ENCODE measurements at regions not wholly inside any gene's neighbourhood (a gene's known extent, or its start where the extent isn't known, plus 50 kb on each side); places are given as distances from the start of the nearest gene placed in this dataset.

- Histone ChIP-seq H3K4me3 (ENCODE audit: low read depth, low read length, poor library complexity, severe bottlenecking) (no peak overlapping the region), H2AFZ (ENCODE audit: low read length) (no peak overlapping the region), H4K20me1 (ENCODE audit: insufficient read depth, low read length) (no peaks in the 10 kb centered on the region), H3K4me1 (ENCODE audit: insufficient read depth, low read length, poor library complexity, severe bottlenecking) (no peaks in the 10 kb centered on the region), H3K27ac (ENCODE audit: low read depth, low read length, poor library complexity, severe bottlenecking) (no peak overlapping the region), H3K4me2 (ENCODE audit: low read length) (no peak overlapping the region), H3K9me3 (ENCODE audit: low read length) (no peaks in the 10 kb centered on the region), H3K9me2 (ENCODE audit: insufficient read depth, low read length) (no peaks in the 10 kb centered on the region), H3K79me2 (ENCODE audit: insufficient read depth, low read depth, low read length) (no peaks in the 10 kb centered on the region), H3K36me3 (ENCODE audit: insufficient read depth, low read length) (no peaks in the 10 kb centered on the region)
- TF ChIP-seq CTCF (conservative IDR thresholded peaks at IDR 0.05; ENCODE audit: low read length) (no peak), EZH2phosphoT487 (IDR thresholded peaks at IDR 0.05; ENCODE audit: borderline replicate concordance, low read depth, low read length) (no peak)
- ChIA-PET POLR2A (interaction anchor here (0.7 kb wide), 1 partner anchor 9 kb away, joined by 3 read pairs; no protein-coding TSS in a partner anchor), CTCF (ENCODE audit: unreplicated experiment) (no interaction called here)
- DNase-seq (ENCODE audit: low spot score): no peak
- no TSS peak for BruUV-seq (replicated peaks)
- intact Hi-C loops (cut with micrococcal nuclease; ENCODE audit: unreplicated experiment): no loop called here
Observed at GRCh38 chr12:89211456-89211855, 140.8 kb downstream of the DUSP6 start.

DNA sequence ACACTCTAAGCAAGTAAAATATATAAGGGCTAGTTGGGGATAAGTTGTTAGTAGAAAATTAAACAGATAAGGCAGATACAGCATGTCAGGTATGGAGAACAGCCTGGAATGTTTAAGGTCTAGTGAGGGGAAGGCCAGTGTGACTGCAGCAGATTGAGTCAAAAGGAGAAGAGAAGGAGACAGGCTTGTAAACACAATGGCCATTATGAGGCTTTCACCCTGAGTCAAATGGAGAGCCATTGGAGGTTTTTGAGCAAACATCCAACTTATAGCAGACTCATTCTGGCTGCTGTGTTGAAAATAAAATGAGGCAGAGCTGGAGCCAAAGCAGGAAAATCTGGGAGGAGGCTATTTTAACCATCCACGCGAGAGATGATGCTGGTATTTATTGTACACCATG lies 142.0 kb downstream of the DUSP6 start:
- Histone ChIP-seq H3K36me3 (ENCODE audit: insufficient read depth, low read length) (no peaks in the 10 kb centered on the region), H3K4me2 (ENCODE audit: low read length) (no peak overlapping the region), H3K79me2 (ENCODE audit: insufficient read depth, low read depth, low read length) (no peaks in the 10 kb centered on the region), H2AFZ (ENCODE audit: low read length) (no peak overlapping the region), H3K9me3 (ENCODE audit: low read length) (no peaks in the 10 kb centered on the region), H4K20me1 (ENCODE audit: insufficient read depth, low read length) (no peaks in the 10 kb centered on the region), H3K27ac (ENCODE audit: low read depth, low read length, poor library complexity, severe bottlenecking) (no peak overlapping the region), H3K4me1 (ENCODE audit: insufficient read depth, low read length, poor library complexity, severe bottlenecking) (no peaks in the 10 kb centered on the region), H3K4me3 (ENCODE audit: low read depth, low read length, poor library complexity, severe bottlenecking) (no peak overlapping the region), H3K9me2 (ENCODE audit: insufficient read depth, low read length) (no peaks in the 10 kb centered on the region)
- TF ChIP-seq CTCF (conservative IDR thresholded peaks at IDR 0.05; ENCODE audit: low read length) (no peak), EZH2phosphoT487 (IDR thresholded peaks at IDR 0.05; ENCODE audit: borderline replicate concordance, low read depth, low read length) (no peak)
- ChIA-PET POLR2A (interaction anchor here (1.1 kb wide), 1 partner anchor 136 kb away, joined by 3 read pairs; no protein-coding TSS in a partner anchor), CTCF (ENCODE audit: unreplicated experiment) (no interaction called here)
- intact Hi-C loops (cut with micrococcal nuclease; ENCODE audit: unreplicated experiment): no loop called here
- BruUV-seq (replicated peaks): no TSS peak
- no peak for DNase-seq (ENCODE audit: low spot score)

- intact Hi-C loops (cut with micrococcal nuclease; ENCODE audit: unreplicated experiment): no loop called here
- CTCF ChIA-PET (ENCODE audit: unreplicated experiment): no interaction called here
Observed at GRCh38 chr12:89208661-89209096, 143.6 kb downstream of the DUSP6 start.

More at GRCh38 chr12:89208661-89209096, 143.6 kb downstream of the DUSP6 start:
- H3K27ac ChIP-seq (ENCODE audit: low read depth, low read length, poor library complexity, severe bottlenecking): no peak overlapping the region
- TF ChIP-seq EZH2phosphoT487 (IDR thresholded peaks at IDR 0.05; ENCODE audit: borderline replicate concordance, low read depth, low read length): no peak
- no peak for TF ChIP-seq CTCF (conservative IDR thresholded peaks at IDR 0.05; ENCODE audit: low read length)
- H3K4me3 ChIP-seq (ENCODE audit: low read depth, low read length, poor library complexity, severe bottlenecking): no peak overlapping the region
- no TSS peak for BruUV-seq (replicated peaks)
- no peak overlapping the region for H3K4me2 ChIP-seq (ENCODE audit: low read length)
- no peaks in the 10 kb centered on the region for H3K9me3 ChIP-seq (ENCODE audit: low read length)
- H4K20me1 ChIP-seq (ENCODE audit: insufficient read depth, low read length): no peaks in the 10 kb centered on the region
- no peaks in the 10 kb centered on the region for H3K4me1 ChIP-seq (ENCODE audit: insufficient read depth, low read length, poor library complexity, severe bottlenecking)
- no peaks in the 10 kb centered on the region for H3K9me2 ChIP-seq (ENCODE audit: insufficient read depth, low read length)
- no peaks in the 10 kb centered on the region for H3K36me3 ChIP-seq (ENCODE audit: insufficient read depth, low read length)
- POLR2A ChIA-PET: no interaction called here
- no peak for DNase-seq (ENCODE audit: low spot score)
- H3K79me2 ChIP-seq (ENCODE audit: insufficient read depth, low read depth, low read length): no peaks in the 10 kb centered on the region
- no peak overlapping the region for H2AFZ ChIP-seq (ENCODE audit: low read length)
